NCI-H82 (cell line): ENCODE measurements at regions not wholly inside any gene's neighbourhood (a gene's known extent, or its start where the extent isn't known, plus 50 kb on each side); places are given as distances from the start of the nearest gene placed in this dataset.
A peak's percentile ranks its signal among the peaks of the same experiment; 100 is the strongest.

Experiments
- DNase-seq: peaks from one replicate; lab custom pipeline; 2025; lab: John Stamatoyannopoulos, UW

DNA sequence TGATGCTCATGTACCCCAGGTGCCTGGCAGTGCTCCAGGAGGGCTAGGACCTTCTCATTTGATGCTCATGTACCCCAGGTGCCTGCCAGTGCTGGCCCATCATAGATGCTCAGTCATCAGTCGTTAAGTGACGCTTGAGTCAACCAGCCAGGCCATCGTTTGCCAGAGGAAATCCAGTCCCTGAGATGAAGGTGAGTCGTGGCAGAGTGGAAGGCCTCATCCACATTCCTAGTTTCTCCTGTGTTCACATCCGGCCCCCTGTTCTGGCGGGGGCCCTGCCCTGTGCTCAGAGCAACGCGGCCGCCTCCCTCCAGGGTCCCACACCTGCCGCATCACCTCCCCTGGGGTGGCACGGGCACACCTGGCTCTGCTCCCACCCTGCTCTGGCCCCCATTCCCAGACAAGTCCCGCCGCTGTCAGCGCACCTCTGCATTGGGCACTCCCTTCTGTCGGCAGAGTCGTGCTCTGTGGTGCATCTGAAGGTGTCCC, 279.9 kb downstream of the BRD1 start:
- DNase-seq: no peak

DNA sequence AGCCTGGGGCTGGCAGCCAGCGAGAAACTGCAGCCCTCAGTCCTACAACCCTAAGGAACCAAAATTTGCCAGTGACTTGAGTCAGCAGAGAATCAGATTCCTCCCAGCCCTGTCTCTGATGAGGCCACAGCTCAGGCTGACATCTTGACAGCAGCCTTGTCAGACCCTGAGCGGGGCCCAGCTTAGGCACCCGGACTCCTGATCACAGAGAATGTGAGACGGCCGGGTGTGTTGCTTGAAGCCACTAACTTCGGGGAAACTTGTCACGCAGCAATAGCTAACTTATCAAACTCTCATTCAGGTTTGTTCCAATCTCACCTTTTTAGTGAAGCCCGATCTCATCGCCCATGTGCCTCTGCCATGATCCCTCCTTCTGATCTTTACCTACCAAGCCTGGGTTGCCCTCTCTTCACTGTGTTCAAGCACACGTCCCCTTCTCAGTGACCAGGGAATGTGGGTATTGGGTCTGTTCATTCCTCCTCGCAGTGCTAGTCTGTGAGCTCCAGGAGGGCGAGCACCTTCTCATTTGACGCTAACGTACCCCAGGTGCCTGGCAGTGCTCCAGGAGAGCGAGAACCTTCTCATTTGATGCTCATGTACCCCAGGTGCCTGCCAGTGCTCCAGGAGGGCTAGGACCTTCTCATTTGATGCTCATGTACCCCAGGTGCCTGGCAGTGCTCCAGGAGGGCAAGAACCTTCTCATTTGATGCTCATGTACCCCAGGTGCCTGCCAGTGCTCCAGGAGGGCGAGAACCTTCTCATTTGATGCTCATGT, 280.7 kb downstream of the BRD1 start:
- DNase-seq: no peak

DNA sequence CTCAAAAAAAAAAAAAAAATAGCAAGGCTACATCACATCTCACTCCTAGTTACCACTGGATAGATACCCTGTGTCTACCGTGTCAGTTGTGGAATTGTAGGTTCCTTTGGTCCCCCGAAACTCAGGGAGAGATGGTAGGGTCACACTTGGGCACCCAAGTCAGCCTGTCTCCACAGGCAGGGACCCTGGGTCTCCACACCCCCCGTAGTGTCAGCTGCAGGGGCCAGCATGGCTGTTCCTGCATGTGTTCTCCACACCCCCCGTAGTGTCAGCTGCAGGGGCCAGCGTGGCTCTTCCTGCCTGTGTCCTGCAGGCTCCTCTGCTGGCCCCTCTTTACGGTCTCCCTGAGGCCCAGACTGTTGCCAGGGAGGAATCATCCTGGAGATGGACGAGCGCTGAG, 282.1 kb downstream of the BRD1 start:
- DNase-seq: no peak

DNA sequence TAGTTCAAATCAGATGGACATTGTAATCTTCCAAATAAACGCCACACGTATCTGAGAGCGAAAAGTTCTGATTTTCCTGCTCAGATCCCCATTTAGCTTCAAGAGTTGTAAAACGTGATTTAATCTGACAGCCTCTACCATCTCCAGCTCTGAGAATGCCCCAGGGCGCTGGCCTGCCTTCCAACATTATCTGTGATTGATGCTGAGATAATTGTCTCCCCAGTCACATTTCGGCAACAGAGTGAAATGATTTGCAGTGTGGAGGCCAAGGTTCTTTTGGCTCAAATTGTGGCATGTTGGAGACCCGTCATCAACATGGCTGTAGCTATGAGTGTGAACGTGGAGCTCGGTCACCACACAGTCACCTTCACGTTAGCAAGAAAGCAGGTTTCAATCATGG, 283.4 kb downstream of the BRD1 start:
- DNase-seq: no peak

DNA sequence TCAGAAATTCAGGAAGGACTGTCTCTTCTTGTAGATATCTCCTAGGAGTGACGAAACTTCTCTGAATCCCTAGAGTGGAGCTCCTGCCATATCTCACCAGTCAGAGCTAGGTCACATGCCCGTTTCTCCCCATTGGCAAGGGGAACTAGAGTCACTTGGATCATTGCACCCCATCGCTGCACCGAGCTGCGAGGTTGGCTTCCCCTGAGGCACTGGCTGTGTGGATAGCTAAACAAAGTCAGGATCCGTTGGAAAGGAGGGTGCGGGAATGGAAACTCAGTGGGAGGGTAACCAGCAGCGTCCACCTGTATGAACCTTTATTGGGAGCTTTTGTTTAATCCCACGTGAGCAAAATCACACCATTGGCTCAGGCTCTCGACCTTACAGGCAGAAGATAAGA, 283.8 kb downstream of the BRD1 start:
- no peak for DNase-seq

DNA sequence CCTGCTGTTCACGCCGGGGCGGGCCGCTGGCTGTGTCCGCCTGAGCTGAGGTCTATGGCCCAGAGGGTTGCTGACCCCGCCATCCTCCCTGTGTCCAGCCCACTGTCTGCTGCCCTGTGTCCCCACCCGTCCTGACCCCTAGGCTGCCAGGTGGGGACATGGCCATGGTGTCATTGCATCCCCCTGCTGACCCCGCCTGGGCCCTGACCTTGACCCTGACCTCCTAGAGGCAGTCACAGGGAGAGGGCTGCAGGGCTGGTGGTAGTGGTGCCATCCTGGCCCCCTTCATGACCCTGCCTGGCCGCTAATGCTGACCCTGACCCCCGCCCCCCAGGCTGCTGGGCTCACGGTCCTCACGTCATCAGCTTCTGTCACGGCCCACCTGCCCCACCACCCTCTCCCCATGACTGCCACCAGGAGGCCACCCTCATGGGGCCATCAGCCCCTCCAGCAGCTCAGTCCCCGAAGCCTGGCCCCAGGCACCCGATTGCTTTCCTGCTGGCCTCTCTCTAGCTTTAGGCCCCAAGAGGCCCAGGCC, 285.9 kb downstream of the BRD1 start:
- no peak for DNase-seq

DNA sequence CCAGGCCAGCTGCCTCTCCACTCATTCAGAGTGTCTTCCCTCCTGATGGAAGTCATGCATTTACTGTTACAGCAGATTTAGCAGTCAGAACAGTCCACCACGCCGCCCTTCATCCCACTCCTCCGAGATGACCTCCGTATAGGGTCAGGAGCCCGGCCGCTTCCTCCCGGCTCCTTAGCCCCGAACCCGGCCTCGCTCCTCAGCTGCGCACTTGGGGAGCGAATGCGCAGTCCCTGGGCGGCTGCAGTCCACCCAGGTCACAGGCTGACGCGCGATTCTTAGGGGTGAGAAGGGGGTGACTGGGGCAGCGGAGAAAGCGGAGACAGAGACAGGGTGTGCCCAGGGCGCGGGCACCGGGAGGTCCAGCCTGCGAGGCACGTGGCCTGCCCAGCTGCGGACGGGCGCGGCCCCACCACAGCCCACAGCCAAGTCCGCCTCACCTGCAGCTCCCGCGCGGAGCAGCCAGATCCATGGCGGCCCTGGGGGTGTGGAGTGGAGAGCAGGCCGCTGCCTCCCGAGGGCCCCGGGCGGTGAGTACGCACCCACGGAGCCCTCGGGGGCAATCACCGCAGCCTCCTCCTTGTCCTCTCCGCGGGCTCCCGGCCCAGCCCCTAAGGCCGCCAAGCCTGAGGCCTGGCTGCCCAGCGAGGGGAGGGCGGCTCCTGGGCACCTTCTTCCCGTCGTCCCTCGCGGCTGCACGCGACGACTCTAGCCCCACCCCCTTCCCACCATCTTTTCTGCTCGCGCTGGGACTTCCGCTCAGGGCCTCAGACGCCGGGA, 286.6 kb downstream of the BRD1 start:
- no peak for DNase-seq

DNA sequence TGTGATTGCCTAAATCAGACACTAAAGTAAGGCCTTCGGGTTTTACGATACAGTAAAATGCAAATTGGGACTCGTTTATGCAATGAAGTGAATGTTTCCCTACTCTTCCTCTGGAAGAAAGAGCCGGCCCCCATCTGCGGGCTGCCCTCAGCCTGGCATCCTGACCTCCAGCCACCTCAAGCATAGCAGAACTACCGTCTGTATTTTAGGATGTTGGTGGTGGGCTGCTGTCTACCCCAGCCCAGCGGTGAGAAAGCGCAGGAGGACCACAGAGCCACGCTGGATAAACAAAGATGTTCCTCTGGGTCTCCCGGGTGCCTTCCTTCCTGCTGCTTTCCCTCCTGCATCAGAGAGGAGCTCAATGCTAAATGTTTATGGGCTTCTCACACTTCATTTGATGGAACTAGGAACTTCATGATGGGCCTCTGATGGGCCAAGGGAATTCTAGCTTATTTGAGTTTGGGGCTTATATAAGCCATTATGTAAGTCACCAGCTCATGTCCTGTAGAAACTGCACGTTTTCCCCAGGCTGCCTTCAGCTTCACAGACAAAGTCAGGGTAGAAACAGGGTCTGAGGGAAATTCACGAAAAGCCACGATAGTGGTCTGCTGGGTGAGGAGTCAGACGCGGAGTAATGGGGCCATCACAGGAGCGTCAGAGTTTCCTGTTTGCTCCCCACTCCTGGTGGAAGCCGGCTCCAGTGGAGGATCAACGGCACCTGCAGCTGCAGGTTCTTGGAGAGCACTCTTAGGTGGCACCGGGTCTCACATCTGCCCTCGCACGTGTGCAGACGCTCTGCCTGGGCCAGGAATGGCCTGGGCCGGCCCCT, 287.4 kb downstream of the BRD1 start:
- no peak for DNase-seq

DNA sequence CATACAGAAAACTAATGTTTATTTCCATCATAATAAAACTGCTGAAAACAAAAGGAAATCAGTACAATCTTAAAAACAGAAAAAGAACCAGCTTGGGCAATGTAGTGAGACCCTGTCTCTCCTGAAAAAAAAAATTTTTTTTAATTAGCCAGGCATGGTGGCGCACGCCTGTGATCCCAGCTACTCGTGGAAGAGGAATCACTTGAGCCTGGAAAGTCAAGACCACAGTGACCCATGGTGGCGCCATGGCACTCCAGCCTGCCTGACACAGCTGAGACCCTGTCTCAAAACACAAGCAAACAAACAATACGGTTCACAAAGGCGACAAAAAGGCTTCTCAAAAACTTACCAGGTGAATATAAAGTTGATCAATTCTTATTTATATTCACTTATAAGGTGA, 289.7 kb downstream of the BRD1 start:
- no peak for DNase-seq

DNA sequence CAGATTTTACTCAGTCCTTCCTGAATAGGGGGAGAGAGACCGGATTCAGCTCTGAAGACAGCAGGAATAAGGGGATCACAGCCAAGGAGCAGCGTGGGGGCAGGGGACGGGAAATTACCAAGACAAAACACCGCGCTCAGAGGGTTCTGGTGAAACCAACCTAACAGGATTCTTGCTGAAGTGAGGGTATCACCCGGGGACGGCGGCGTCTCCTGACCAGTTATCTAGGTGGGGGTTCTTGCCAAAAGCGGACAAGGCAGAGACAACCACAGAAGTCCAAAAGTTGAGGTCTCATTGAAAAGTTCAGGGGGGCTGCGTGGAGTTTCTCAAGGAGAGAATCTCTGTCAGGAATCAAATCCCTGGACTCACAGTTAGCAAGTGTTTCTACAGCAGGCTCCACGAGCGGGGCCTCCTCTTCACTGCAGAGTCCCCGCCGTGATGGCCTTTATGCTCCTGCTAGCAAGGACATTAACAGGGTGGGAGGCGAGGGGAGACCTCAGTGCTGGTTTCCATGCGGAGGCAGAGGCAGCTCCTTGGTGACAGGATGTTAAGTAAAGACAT, 291.0 kb downstream of the BRD1 start:
- peak; percentile 28 for DNase-seq

DNA sequence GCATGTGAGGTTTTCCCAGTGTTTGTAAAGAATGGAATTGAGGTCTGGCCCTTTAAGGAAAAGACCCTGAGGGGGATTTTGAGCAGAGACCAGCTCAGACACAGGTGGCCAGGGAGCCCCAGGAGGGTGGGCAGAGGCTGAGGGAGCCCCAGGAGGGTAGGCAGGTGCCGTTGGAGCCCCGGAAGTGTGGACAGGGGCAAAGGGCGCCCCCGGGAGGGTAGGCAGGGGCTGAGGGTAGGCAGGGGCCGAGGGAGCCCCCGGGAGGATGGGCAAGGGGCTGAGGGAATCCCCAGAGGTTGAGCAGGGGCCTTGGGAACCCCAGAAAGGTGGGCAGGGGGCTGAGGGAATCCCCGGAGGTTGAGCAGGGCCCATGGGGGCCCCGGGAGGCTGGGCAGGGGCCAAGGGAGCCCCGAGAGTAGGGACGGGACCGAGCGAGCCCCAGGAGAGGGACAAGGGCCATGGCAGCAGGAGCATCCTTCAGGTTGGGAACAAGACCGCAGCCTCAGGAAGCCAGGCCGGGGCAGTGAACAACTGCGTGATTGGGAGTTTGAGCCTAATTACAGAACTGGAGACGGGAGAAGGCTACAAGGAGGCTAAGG, 292.0 kb downstream of the BRD1 start:
- DNase-seq: no peak

DNA sequence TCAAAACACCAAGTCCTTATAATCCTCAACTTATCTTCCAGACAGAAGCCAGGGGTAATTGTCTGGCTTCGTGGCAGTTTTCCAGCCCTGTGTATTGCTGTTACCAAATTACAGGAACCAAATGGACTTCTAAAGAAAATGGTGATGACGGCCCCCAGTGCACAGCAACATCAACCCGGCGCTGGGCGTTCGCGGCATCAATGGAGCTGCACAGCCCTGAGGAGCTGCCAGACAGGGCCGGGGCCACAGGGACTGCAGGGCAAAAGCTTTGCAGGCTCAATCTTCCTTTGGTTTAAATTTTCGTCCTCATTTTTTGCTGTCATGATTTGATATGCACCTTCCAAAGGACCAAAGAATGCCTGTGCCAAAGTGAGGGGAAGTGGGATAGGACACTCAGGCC, 292.5 kb downstream of the BRD1 start:
- peak; percentile 39 for DNase-seq

DNA sequence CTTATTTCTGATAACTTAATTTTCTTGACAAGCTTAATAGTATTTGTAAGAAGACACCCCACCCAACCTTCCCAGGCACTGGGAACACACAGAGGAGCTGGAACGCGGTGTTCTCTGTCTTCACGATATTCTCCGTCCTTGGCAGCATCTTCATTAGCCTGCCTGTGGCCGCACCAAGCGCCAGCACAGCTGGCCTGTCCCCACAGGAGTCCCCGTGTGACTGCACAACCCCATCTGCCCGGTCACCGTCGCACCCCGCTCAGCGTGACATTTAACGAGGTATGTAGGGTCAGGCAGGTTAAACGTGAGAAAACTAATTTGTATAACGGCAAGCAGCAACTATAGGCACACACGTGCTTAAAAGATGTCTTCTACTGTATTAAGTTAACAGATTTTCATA, 293.3 kb downstream of the BRD1 start:
- peak; percentile 82 for DNase-seq

DNA sequence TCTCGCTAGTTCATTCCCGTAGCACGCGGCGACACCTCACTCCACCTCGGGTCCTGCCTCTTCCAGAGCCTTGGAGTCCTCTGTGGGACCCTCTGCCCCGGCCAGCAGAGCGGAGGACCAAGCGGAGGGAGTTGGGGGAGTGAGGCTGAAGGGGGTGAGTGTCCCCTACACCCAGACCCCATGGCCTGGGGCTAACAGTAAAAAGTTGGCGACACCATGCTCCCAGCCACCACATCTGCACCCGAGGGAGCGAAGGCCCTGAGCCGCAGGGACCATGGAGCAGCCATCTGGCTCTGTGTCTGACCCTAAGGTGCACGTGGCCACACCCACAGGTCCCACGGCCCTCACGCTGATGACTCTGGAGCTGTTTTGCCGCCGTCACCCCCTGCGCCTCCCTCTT, 293.8 kb downstream of the BRD1 start:
- DNase-seq: peak; percentile 46

DNA sequence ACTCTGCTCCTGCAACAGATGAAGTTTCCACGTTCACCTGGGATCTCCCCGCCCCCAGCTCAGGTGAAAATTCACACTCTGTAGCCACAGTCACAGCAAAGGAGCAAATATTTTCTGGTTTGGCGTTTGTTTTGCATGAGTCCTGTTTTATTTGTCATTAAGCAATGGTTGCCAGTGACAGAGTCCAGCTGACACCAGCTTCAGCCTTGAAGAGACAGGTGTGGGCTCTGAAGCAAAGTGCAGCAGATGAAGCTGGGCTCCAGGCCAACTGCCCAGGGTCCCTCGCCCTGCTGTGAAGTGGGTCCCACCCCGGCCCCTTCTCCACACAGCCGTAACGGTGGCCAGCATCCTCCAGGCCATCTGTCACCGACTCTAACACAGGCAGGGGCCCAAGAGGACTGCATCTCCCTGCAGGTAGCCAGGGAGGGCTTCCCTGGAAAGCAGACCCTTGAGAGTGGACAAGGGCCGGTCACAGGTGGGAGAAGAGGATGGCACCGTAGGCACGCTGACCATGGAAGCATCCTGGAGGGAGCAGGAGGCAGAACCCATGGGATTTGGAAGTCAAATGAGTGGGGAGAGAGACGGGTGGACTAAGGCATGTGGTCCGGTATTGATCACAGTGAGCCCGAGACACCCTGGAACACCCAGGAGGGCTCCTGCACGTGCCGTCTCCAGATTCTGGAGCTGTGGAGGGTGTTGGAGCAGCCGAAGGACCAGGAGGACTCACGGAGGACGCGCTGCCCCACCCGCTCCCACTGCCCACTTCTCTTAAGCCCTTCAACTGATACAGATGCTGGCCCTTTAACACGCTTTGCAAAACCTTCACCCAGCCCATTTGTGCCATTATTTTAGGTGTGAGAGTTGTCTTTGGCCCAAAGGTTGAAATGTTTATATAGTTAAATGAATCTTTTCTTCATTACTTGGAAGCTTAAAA, 294.5 kb downstream of the BRD1 start:
- no peak for DNase-seq

DNA sequence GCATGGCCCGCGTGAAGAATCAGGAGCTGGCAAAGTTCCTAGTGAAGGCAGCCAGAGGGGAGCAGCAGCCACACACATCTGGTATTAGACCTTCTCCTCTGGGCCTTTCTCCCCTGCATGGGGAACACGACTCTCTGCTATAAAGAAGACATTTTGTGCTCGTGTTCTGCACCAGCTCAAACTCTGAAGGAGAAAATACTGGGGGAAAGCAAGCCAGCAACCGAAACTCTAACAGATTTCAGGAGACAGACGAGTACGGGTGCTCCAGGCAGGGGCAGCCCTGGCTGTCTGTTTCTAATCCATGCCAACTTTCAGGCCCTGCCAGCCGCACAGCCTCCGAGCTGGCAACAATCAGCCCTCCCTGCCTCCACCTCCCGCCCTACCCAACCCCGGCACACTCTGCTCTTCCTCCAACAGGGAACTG, 296.3 kb downstream of the BRD1 start:
- DNase-seq: no peak

DNA sequence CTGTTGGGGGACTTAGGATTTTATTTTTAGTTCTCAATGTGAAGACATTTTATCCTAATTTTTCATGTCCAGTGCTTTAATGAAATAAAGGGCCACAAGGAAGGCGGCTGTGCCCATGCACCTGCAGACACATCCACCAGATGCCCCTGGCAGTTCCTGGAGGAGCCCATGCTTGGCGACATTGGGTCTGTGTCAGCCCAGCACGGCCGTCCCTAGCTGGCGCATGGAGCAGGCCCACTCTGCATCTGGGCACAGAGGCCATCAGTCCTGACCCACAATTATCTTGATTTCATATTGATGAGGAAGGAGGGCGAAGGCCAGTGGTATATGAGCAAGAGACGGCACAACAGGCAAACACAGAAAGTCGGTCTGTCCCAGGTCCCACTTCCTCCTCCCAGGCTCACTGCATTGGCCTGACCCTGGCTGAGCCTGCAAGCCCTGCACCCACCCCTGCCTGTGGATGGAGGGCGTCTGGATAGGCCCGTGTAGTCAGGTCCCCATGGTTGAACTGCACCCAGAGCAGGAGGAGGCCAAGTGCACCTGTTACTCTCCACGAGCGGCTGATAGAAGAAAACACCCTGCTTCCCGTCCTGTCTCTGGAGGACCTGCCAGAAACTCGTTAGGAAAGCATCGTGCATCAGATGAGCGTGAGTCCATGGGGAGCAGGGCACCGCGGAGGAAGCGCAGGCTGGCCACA, 296.9 kb downstream of the BRD1 start:
- no peak for DNase-seq

DNA sequence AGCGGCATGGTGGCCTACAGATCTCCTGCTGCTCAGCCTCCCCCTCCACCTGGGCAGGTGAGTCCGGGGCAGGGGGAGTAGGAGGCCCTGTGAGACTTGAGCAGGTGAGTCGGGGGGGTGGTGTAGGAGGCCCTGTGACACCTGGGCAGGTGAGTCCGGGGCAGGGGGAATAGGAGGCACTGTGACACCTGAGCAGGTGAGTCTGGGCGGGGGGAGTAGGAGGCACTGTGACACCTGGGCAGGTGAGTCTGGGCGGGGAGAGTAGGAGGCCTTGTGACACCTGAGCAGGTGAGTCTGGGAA, 299.3 kb downstream of the BRD1 start:
- DNase-seq: no peak

DNA sequence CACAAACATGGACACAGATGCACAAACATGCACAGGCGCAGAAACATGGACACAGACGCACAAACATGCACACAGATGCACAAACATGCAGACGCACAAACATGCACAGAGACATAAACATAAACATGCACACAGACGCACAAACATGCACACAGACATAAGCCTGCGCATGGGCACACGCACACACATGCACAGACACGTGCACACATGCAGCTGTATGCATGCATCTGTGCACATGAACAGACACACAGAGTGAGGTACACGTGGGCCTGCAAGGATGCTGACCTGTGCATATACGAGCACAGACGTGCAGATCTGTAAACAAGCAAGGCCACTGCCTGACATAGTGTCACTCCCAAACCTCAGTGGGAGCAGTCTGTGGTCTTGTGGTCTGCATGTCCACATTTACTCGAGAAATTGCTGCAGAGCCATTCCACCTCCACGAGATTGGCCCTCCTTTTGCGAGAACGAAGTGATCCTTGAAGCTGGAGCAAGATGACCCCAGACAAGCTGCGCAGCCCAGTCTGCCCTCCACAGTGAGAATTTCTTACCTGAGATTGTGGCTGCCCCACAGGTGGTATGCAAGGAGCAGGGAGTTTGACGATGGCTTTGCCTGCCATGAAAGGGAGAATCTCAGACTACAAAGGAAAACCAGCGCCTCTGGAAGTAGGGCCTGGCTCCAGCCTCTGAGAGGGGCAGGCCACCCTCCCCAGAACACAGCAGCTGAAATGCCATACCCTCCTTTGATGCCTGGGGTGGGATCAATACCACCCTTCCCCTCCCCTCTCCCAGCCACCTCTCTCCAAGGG, 299.9 kb downstream of the BRD1 start:
- no peak for DNase-seq
